ENCODE measurements at regions not wholly inside any gene's neighbourhood (a gene's known extent, or its start where the extent isn't known, plus 50 kb on each side); places are given as distances from the start of the nearest gene placed in this dataset.
A peak's percentile ranks its signal among the peaks of the same experiment; 100 is the strongest.

DNA sequence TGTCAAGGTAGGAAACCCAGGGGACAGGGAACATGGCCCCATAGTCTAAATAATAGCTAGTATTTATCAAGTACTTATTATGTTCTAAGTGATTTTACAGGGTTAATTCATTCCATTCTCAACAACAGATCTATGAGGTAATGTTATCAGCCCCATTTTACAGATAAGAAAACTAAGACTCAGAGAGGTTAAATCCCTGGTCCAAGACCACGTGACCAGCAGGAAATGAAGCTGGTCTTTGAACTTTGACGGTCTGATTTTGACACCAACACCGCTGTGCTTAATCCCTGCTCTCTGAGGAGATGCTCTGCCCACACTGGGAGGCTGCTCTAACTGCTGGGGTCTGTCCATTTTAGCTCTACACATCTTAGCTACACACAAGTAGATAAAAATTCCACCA lies 253.5 kb downstream of the SPTSSA start:
- DNase-seq, result no peak

GRCh38 chr14:34205799-34206198 lies 254.9 kb upstream of the EGLN3 start:
- no peak for DNase-seq

- no peak for DNase-seq
These were observed 253.9 kb upstream of the EGLN3 start for GRCh38 chr14:34204774-34205173.

GRCh38 chr14:34203251-34203722 lies 252.4 kb upstream of the EGLN3 start:
- DNase-seq, result peak in 2 of 3 donors; percentile 30 to 45

GRCh38 chr14:34201909-34202637 lies 251.2 kb upstream of the EGLN3 start:
- peak; percentile 14 to 29 (median 27) for DNase-seq

DNA sequence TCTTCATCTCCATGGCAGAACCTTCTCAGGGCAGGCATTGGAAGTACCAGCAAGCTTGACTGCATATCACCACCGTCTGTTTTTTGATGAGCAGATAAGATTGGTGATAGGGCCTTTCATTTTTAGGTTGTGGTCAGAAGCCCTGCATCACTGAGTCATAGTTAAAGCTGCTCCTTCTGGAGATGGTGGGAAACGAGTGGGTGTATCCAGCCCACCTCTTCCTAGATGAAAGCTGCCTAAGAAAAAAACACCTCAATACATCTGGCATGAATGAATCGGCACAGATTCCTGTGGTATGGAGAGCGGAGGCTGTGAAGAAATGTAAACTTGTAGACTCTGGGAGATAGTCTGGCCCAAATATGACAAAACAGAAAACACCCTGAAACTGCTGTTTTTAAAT lies 248.7 kb upstream of the EGLN3 start:
- peak; percentile 15 to 36 (median 33) for DNase-seq

DNA sequence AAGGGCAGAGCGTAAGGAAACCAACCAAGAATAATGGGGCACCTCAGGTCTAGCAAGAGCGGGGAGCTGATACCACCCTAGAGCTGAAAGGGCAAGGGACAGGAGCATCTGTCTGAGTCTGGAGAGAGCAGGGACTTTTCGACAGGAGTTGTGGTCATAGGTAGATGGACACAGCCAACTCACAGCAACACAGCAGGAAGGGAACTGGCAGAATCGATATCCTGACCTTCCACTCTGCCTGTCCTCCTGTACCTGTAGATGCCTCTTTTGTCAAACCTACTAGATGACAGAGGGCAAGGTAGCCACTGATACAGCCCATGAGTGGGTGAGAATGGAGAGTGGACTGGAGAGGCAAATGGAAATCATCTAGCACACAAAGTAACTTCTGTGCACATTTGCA lies 247.2 kb upstream of the EGLN3 start:
- no peak for DNase-seq

DNA sequence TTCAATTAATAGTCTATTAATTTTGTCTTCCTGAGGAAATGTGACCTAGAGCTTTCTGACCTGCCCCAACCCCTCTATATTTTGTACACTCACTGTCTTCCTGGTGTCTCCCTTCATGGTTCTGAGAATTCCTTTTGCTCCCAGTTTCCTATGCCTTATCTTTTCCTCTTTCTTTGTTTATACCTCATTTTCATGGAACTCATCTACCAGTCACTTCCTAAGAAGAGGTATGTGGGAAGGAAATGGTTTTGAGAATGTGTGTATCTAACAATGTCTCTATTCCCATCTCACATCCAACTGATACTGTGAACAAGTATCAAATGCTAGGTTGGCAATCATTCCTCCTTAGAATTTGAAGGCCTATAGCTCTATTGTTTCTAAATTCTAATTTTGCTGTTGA lies 245.1 kb upstream of the EGLN3 start:
- no peak for DNase-seq

DNA sequence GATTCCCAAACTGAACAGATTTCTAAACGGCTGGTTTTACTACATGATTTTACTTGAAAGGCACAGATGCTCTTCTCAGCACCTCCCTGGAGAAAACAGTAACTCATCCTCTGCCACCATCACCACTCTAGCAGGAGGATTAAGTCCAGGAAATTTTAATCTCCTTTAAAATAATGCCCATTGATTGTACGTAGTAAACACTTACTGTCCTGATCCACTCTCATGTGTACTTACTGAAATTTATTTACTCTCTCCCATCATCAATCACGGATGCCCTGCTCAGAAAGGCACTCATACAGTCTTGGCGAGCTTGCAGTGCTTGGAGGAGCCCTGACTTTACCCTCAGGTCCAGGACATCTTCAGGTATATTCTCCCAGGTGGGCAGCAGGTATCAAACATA lies 239.8 kb upstream of the EGLN3 start:
- DNase-seq, result no peak

DNA sequence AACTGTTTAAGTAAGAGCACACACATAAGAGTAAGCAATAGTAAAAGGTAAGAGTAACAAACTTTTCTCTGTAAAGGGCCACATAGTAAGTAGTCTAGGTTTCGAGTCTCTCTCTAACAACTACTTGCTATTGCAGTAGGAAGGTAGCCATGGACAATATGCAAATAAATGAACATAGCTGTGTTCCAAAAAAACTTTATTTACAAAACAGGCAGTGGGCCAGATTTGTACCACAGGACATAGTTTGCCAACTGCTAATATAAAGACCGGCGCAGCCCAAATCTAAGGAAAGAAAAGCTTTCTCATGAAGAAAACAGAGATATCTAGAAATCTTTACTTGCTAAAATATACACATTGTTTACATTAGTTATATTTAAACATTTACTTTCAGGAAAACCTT lies 239.0 kb upstream of the EGLN3 start:
- no peak for DNase-seq

DNA sequence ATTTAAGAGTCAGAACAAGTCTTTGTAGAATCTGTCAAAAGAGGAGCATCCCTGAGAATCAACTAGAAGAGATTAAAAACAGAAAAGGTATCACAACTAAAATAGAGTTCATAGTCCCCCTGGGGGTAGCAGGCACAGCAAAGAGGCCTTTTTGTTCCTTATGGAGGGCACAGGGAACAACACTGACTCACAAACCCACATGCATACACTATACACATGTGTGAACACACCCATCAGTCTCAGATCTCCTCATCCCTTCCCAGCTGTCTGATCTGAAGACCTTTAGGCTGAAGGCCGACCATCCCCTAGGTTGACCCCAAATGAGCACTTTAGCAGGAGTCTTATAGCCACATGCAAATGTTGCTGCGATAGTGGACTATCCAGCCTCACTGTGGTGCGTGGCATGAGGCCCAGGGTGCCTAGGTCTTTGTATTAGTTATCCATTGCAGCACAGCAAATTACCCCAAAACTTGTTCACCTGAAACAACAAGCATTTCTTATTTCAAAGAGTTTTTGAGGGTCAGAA lies 236.7 kb upstream of the EGLN3 start:
- DNase-seq, result no peak

- no peak for DNase-seq
These were observed 236.2 kb upstream of the EGLN3 start for GRCh38 chr14:34187061-34187460.

DNA sequence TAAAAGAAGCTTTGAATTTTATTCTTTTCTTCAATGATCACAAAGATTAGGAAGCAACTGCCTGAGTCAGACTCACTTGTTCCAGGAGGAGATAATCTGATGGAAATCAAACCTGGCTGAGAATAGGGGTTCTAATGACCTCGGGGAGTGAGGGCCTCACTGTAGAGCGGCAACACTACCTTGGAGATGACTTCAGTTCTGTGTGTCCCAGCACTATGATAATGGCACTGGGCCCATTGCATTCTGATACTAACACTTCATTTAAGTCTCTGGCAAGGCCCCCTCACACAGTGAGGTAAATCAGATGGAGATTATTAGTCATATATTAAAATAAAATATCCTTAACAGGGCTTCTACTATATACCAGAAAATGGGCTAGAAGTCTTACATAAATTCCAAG lies 233.3 kb upstream of the EGLN3 start:
- no peak for DNase-seq

DNA sequence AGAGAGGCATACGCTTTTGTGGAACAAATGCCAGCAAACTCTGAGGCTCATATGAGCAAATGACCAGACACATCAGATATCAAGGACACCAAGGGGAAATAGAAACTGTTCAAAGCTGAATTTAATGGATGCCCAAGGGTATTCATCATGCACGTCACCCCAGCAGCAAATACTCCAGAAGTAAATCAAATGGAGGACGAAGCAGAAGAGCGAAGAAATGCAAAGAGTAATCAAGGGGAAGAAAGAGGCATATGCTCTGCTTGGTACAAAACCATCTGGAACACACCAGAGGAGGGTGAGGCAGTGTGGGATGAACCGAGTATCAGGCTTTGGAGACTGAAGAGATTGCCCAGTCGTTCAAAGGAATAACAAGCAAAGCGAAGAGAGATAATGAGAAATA lies 232.6 kb upstream of the EGLN3 start:
- DNase-seq, result no peak

DNA sequence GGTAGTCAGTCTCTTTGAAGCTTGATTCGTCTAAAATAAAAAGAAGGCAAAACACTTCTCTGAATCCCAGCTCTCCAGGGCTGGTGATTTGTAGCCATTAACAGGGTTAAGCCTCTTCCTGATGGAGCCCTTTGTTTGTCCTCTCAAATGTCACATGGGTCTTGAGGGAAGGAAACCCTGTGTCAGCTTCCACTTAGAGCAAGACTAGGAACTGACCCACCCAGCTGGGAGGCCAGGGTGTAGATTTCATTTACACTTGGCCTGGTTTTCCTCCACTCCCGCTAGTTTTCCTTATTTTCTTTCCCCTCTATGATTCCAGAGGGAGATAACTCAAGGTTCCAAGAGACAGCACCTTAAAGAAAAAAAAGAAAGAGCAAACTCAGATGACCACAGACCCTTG lies 230.5 kb upstream of the EGLN3 start:
- DNase-seq, result peak in 1 of 3 donors; percentile 14

GRCh38 chr14:34180869-34181268 lies 230.0 kb upstream of the EGLN3 start:
- peak in 2 of 3 donors; percentile 23 to 33 for DNase-seq

DNA sequence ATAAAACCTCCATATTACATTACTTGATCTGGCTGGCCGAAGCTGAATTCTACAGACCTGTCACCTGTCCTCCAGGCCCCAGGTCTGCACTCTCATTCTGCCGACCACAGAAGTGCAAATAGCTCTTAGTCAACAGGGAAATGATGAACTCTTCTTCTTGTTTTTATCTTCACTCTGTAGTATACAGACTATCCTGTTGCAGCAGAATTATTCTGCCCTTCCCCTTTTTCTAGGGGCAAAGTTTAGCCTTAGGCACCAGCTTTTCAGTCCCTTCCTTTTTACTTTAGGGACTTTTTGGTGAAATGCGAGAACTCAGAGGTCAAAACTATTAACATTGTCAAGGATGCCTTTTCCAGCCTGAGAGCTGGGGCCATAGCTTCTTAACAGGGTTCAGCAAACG lies 229.6 kb upstream of the EGLN3 start:
- DNase-seq, result peak; percentile 65 to 80 (median 74)

DNA sequence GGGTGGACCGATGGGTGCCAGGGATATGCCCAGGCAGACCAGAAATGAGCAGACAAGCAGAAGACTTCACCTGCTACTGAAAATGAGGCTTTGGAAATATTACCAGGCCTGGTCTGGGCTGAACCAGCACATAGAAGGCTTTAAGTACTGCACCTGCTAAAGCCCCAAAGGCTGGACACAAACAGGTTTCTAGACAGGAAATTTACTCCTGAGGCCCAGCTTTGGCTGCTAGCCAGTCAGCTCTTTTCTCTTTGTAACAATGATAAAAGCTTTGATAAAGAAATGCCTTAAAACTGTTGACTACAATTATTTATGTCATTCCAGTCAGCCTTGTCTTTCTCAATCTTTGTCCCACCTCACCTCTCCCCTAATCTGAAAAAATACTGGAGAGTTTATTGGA lies 228.9 kb upstream of the EGLN3 start:
- DNase-seq, result no peak

- DNase-seq, result no peak
These were observed 226.6 kb upstream of the EGLN3 start for GRCh38 chr14:34177466-34177865.

DNA sequence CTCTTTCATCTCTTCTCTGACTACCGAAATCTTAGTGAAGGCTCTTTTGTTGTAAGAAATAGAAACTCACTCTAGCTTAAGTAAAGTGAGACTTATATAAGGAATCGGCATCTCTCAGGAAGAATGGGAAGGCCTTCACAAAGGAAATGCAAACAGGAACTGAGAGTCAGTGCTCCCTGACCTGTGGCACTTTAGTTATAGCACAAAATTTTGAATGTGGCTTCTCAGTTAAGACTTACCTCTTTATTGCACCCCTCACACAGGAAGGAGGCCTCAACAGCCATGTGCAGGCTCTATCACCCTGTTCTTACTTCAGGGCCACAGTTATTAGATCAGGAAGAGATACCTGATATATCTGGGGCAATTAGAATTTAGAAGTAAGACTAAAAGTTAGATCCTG lies 224.7 kb upstream of the EGLN3 start:
- peak; percentile 16 to 37 (median 23) for DNase-seq

DNA sequence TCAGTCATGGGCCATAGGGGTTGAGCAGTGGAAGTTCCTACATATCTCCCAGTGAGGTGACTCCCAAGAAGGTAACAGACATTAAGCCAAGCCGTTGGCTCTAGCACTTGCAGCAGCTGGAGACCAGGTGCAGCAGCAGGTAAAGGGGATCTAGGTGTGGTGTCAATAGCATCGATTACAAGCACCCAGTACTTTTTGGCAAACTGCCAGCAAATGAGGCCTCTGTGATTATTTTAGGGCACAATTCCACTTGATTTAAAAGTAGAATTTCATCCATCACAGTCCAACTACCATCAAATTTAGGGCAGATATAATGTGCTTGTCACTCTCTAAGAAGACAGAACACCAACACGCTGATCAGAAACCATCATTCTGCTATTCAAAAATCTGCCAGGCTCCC lies 224.1 kb upstream of the EGLN3 start:
- no peak for DNase-seq

- no peak for DNase-seq
These were observed 223.0 kb upstream of the EGLN3 start for GRCh38 chr14:34173916-34174315.

DNA sequence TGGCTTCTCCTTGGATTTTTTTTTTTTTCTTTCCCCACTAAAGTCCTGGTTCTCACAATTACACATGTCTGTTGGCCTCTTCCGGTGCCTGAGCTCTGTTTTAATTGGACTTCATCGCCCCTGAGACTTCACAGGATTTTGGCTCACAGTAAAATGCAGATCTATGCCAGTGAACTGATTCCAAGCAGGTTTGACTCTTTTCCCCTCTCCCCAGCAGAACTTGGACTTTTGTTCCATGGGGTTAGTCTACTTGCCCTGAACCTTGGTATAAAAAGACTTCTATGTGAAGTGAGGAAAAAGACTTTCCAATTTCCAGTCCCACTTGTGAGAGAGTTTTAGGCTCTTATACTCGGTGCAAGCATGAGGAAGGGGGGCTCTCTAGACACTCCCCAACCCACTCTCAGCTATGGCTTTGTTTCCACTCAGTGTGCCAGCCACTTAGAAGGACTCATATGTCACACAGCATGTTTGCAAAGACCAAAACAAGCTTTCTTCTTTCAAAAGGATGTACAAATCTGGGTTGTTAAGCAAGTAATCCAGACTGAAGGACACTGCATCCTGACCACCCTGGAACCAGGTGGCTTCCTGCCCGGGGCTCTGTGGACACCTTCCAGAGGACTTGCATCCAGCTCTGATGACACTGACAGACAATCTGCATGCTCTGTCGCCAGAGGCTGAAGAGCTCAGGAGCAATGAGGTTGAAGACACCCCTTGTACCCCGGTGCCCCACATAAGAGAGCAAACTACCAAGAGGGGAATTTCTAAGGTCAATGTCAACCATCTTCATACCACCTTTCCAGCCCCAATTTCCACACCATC lies 221.9 kb upstream of the EGLN3 start:
- DNase-seq, result no peak

DNA sequence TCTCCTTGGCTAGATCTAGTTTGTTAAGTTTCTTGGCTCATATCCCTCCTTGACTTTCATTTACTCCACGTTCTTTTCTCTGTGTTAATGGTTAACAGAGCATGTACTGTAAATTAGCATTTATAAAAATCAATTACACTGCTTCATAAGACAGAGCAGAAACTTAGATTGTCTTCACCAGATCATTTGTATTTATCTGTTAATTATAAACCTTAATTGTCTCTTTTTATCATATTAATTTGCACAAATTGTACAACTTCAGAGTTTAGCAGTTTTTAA lies 221.2 kb upstream of the EGLN3 start:
- DNase-seq, result no peak

Measured in suppressor macrophage treated with lipopolysaccharide for 1 hour (primary cell).